Gastroesophageal sphincter (tissue), 3 donors: ENCODE measurements at regions not wholly inside any gene's neighbourhood (a gene's known extent, or its start where the extent isn't known, plus 50 kb on each side); places are given as distances from the start of the nearest gene placed in this dataset.

ENCODE experiments used
- CTCF ChIP-seq, 4 experiments: fragments of 200-600 bp in 2 of 4; fragments of 450-650 bp in 2 of 4; sonication (generic) in 1 of 4; IDR thresholded peaks; one replicate each; pipeline ENCODE4 v1.5.1; 2017 to 2019; ENCODE audit warnings: antibody characterized with exemption in 4 of 4, mild to moderate bottlenecking in 2 of 4, moderate library complexity in 2 of 4
- POLR2AphosphoS5 ChIP-seq: sonication (generic); formaldehyde crosslinking; IDR thresholded peaks from one replicate; pipeline ENCODE4 v1.6.1; 2017; ENCODE audit warnings: antibody characterized with exemption

GRCh38 chr14:41257476-41257875 is 349.2 kb upstream of the LRFN5 start:
- TF ChIP-seq POLR2AphosphoS5 (no peak), CTCF (IDR thresholded peaks at IDR 0.05) (no peak)
